B cell (primary cell): ENCODE measurements at regions not wholly inside any gene's neighbourhood (a gene's known extent, or its start where the extent isn't known, plus 50 kb on each side); places are given as distances from the start of the nearest gene placed in this dataset.

ENCODE experiments used
- ATAC-seq: fragments of 200-7000 bp; cut with Tn5 transposase; one replicate; pipeline ENCODE4 v1.10.0; 2021; ENCODE audit warnings: low read depth, mild to moderate bottlenecking, moderate number of reproducible peaks, moderate library complexity
- CTCF ChIA-PET: fragments of 350-600 bp; sonication (Branson Sonifier 250); formaldehyde crosslinking; loops from one replicate; lab custom pipeline; 2021; ENCODE audit warnings: antibody characterized with exemption, inconsistent platforms; lab: Charles Lee
- POLR2A ChIA-PET: fragments of 350-600 bp; sonication (Branson Sonifier 250); formaldehyde crosslinking; loops from one replicate; lab custom pipeline; 2021; ENCODE audit warnings: antibody characterized with exemption; lab: Charles Lee
- DNase-seq: peaks from one replicate; pipeline ENCODE4 v3.0.0; 2013
- H2AFZ ChIP-seq: 2 replicates; pipeline ENCODE4 v1.6.1; 2012; ENCODE audit warnings: mild to moderate bottlenecking, low read depth, low read length; ENCODE audit not compliant: insufficient read depth, poor library complexity, severe bottlenecking
- H3K27ac ChIP-seq, 2 donors: 1 replicate in 1 of 2; 2 replicates in 1 of 2; pipeline ENCODE4 v1.5.1; 2012 to 2013; ENCODE audit warnings: low read length in 2 of 2, mild to moderate bottlenecking in 2 of 2, moderate library complexity in 1 of 2
- H3K27me3 ChIP-seq, 4 experiments: fragments of 200-600 bp in 1 of 4; sonication (generic) in 1 of 4; replicated peaks in 1 of 4; 1 replicate in 2 of 4; 2 replicates in 2 of 4; pipeline versions ENCODE4 v1.6.1 to v1.7.0; 2013 to 2016; ENCODE audit warnings: low read length in 3 of 4, mild to moderate bottlenecking in 2 of 4, mixed read lengths in 1 of 4, moderate library complexity in 1 of 4; ENCODE audit not compliant: insufficient read depth in 4 of 4, control insufficient read depth in 3 of 4; ENCODE audit errors: control extremely low read depth in 1 of 4
- H3K36me3 ChIP-seq, 2 experiments: replicated peaks in 1 of 2; 1 replicate in 1 of 2; 2 replicates in 1 of 2; pipeline versions ENCODE4 v1.6.1 to v1.7.1; 2013; ENCODE audit warnings: low read length in 1 of 2; ENCODE audit not compliant: insufficient read depth in 2 of 2, control insufficient read depth in 1 of 2; ENCODE audit errors: control extremely low read depth in 1 of 2, extremely low read depth in 1 of 2
- H3K4me1 ChIP-seq, 2 donors: fragments of 200-600 bp in 1 of 2; sonication (generic) in 1 of 2; 1 replicate in 1 of 2; 2 replicates in 1 of 2; pipeline versions ENCODE4 v1.5.1 to v1.6.1; 2013 to 2017; ENCODE audit warnings: low read length in 2 of 2; ENCODE audit not compliant: control insufficient read depth in 2 of 2, insufficient read depth in 2 of 2
- H3K4me2 ChIP-seq: replicated peaks from 2 replicates; pipeline ENCODE3; 2012; ENCODE audit warnings: mild to moderate bottlenecking, low read depth, low read length; ENCODE audit not compliant: poor library complexity, severe bottlenecking
- H3K4me3 ChIP-seq, 5 experiments: fragments of 200-600 bp in 1 of 5; sonication (generic) in 1 of 5; 1 replicate in 3 of 5; 2 replicates in 2 of 5; pipeline versions ENCODE4 v1.5.1 to v1.7.0; 2011 to 2016; ENCODE audit warnings: low read length in 4 of 5, mild to moderate bottlenecking in 4 of 5, low read depth in 2 of 5, control low read depth in 1 of 5, moderate library complexity in 1 of 5; ENCODE audit not compliant: insufficient read depth in 1 of 5; ENCODE audit errors: control extremely low read depth in 1 of 5, extremely low read depth in 1 of 5
- H3K79me2 ChIP-seq: fragments of 200-600 bp; sonication (generic); one replicate; pipeline ENCODE4 v1.6.0; 2016; ENCODE audit warnings: low read length; ENCODE audit not compliant: control insufficient read depth, insufficient read depth
- H3K9ac ChIP-seq: fragments of 200-600 bp; sonication (generic); 2 replicates; pipeline ENCODE4 v1.6.1; 2017; ENCODE audit warnings: mild to moderate bottlenecking, low read length, moderate library complexity
- H3K9me3 ChIP-seq, 3 donors: one replicate each; pipeline versions ENCODE4 v1.6.1 to v1.7.1; 2013; ENCODE audit warnings: low read length in 2 of 3; ENCODE audit not compliant: control insufficient read depth in 2 of 3, insufficient read depth in 1 of 3; ENCODE audit errors: control extremely low read depth in 1 of 3
- H4K20me1 ChIP-seq: 2 replicates; pipeline ENCODE4 v1.6.0; 2012; ENCODE audit warnings: mild to moderate bottlenecking, low read length; ENCODE audit not compliant: insufficient read depth, control insufficient read depth, poor library complexity, severe bottlenecking
- H3K27ac Mint-ChIP-seq: one replicate; pipeline ENCODE4 v1.8.0; 2021; ENCODE audit warnings: mixed read lengths
- H3K27me3 Mint-ChIP-seq: one replicate; pipeline ENCODE4 v1.8.0; 2021; ENCODE audit warnings: mixed read lengths
- H3K4me1 Mint-ChIP-seq: one replicate; pipeline ENCODE4 v1.8.0; 2021; ENCODE audit warnings: mixed read lengths
- H3K4me3 Mint-ChIP-seq: one replicate; pipeline ENCODE4 v1.8.0; 2021; ENCODE audit warnings: mixed read lengths
- H3K9me3 Mint-ChIP-seq: one replicate; pipeline ENCODE4 v1.8.0; 2022; ENCODE audit warnings: mixed read lengths; ENCODE audit not compliant: insufficient read depth
- EZH2 ChIP-seq: IDR thresholded peaks from 2 replicates; pipeline ENCODE4 v1.6.1; 2012; ENCODE audit warnings: borderline replicate concordance, low read depth, mild to moderate bottlenecking, moderate library complexity, low read length; ENCODE audit not compliant: insufficient read depth, poor library complexity, severe bottlenecking
- WGBS: methylation state at CpG from one replicate; pipeline ENCODE4 v1.1.5; 2013; ENCODE audit warnings: missing lambda C conversion rate; ENCODE audit not compliant: insufficient coverage; 5-methylcytosine and 5-hydroxymethylcytosine counted together
- intact Hi-C: fragments of 100-400 bp; cut with micrococcal nuclease; formaldehyde crosslinking; loops from one replicate; pipeline ENCODE4 v1.10.0; 2022
- TF ChIP-seq, protein P1 (sequence below): fragments of 200-600 bp; IDR thresholded peaks from one replicate; pipeline ENCODE4 v1.8.0; 2022; ENCODE audit warnings: antibody characterized with exemption, mild to moderate bottlenecking

DNA sequence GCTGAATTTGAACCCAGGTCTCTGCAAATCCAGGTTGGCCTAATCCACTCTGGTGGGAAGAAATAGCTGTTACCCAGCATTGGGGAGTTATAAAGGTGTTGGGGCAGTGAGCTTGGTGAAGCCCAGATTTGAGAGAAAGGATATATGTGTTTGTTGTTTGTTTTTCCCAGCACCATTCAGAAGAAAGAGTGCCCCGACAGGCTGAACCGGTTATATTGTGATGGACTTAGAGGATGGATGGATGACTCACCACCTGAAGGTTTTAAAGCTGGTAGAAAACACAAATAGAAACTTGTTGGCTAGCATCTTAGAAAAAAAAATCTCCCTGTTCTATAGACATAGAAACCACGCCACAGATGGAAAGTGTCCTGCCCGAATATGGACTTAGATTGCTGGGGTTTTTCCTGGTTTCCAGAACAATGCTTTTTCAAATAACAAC lies 404.6 kb downstream of the MED13L start:
- Histone ChIP-seq H3K36me3 (no peaks in the 10 kb centered on the region), H3K4me1 (no peaks in the 10 kb centered on the region), H4K20me1 (no peaks in the 10 kb centered on the region), H3K4me3 (no peak overlapping the region), H3K27ac (no peak overlapping the region), H3K4me2 (no peak overlapping the region), H3K27me3 (peaks cover 0 to 14% (median 5%) of the 10 kb centered on the region in 4 experiments), H2AFZ (no peak overlapping the region), H3K9ac (no peak overlapping the region), H3K9me3 (peaks cover 0 to 2% (median 0%) of the 10 kb centered on the region in 3 donors), H3K79me2 (no peaks in the 10 kb centered on the region)
- Mint-ChIP-seq H3K9me3 (peaks cover 6% of the 10 kb centered on the region), H3K27ac (no peak overlapping the region), H3K27me3 (peaks cover 55% of the 10 kb centered on the region), H3K4me1 (no peaks in the 10 kb centered on the region), H3K4me3 (no peak overlapping the region)
- DNase-seq (no peak), ATAC-seq (no peak)
- WGBS = no CpG with 5 or more reads among the region's 4 CpGs
- CTCF ChIA-PET = no interaction called here
- TF ChIP-seq EZH2 = no peak
- TF ChIP-seq, protein P1, sequence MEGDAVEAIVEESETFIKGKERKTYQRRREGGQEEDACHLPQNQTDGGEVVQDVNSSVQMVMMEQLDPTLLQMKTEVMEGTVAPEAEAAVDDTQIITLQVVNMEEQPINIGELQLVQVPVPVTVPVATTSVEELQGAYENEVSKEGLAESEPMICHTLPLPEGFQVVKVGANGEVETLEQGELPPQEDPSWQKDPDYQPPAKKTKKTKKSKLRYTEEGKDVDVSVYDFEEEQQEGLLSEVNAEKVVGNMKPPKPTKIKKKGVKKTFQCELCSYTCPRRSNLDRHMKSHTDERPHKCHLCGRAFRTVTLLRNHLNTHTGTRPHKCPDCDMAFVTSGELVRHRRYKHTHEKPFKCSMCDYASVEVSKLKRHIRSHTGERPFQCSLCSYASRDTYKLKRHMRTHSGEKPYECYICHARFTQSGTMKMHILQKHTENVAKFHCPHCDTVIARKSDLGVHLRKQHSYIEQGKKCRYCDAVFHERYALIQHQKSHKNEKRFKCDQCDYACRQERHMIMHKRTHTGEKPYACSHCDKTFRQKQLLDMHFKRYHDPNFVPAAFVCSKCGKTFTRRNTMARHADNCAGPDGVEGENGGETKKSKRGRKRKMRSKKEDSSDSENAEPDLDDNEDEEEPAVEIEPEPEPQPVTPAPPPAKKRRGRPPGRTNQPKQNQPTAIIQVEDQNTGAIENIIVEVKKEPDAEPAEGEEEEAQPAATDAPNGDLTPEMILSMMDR = no peak
- intact Hi-C loops = no loop called here
- POLR2A ChIA-PET = no interaction called here

DNA sequence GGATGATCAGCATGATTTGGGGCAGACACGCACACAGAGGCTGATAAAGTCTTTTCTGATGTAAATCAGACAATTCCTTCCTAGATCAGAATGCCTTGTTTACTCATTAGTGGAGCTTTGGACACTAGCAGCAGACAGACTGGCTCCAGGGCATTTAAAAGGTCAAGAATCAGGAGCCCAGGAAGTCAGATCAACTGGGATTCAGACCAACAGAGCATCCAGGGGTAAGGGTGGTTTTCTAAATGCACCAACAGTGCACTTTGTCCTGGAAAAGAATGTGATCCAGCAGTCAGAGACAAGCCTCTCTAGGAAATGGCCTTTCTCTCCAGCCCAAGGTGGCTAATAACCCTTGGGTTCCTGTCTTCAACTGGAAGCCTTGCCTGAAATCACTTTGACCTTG lies 405.3 kb downstream of the MED13L start:
- intact Hi-C loops = no loop called here
- Mint-ChIP-seq H3K27ac (no peak overlapping the region), H3K4me3 (no peak overlapping the region), H3K9me3 (peaks cover 6% of the 10 kb centered on the region), H3K4me1 (no peaks in the 10 kb centered on the region), H3K27me3 (peaks cover 55% of the 10 kb centered on the region)
- no peak overlapping the region for H3K4me2 ChIP-seq
- ChIA-PET POLR2A (no interaction called here), CTCF (no interaction called here)
- peaks cover 0 to 2% (median 0%) of the 10 kb centered on the region in 3 donors for H3K9me3 ChIP-seq
- no peak overlapping the region for H3K9ac ChIP-seq
- no peak overlapping the region for H3K27ac ChIP-seq
- peaks cover 0 to 18% (median 5%) of the 10 kb centered on the region in 4 experiments for H3K27me3 ChIP-seq
- TF ChIP-seq, protein P1 = no peak
- TF ChIP-seq EZH2 = no peak
- ATAC-seq = no peak
- 43% methylated on average over 1 of the region's 1 CpG for WGBS
- no peaks in the 10 kb centered on the region for H3K36me3 ChIP-seq
- no peak overlapping the region for H3K4me3 ChIP-seq
- no peak overlapping the region for H2AFZ ChIP-seq
- no peak for DNase-seq
- no peaks in the 10 kb centered on the region for H3K79me2 ChIP-seq
- no peaks in the 10 kb centered on the region for H3K4me1 ChIP-seq
- no peaks in the 10 kb centered on the region for H4K20me1 ChIP-seq
